DND-41 (cell line): ENCODE measurements at regions not wholly inside any gene's neighbourhood (a gene's known extent, or its start where the extent isn't known, plus 50 kb on each side); places are given as distances from the start of the nearest gene placed in this dataset.

ENCODE experiments used
- ATAC-seq: fragments of 200-7000 bp; cut with Tn5 transposase; 3 replicates; pipeline ENCODE4 v1.9.1; 2021; ENCODE audit warnings: low read depth; ENCODE audit not compliant: insufficient read depth
- DNase-seq: peaks from one replicate; pipeline ENCODE4 v3.0.0-alpha.2; 2020
- H2AFZ ChIP-seq: 2 replicates; pipeline ENCODE4 v1.6.0; 2012; ENCODE audit warnings: low read depth, low read length
- H3K27ac ChIP-seq: 2 replicates; pipeline ENCODE4 v1.5.1; 2012; ENCODE audit warnings: low read length, inconsistent platforms
- H3K27me3 ChIP-seq: fragments of 200-600 bp; sonication (generic); 2 replicates; pipeline ENCODE4 v1.6.0; 2012; ENCODE audit warnings: low read length, mild to moderate bottlenecking, inconsistent platforms; ENCODE audit not compliant: insufficient read depth, poor library complexity
- H3K36me3 ChIP-seq: 2 replicates; pipeline ENCODE4 v1.5.1; 2012; ENCODE audit warnings: low read length, inconsistent platforms; ENCODE audit not compliant: insufficient read depth
- H3K4me1 ChIP-seq: 2 replicates; pipeline ENCODE4 v1.5.1; 2012; ENCODE audit warnings: mild to moderate bottlenecking, low read length; ENCODE audit not compliant: insufficient read depth
- H3K4me2 ChIP-seq: 2 replicates; pipeline ENCODE4 v1.6.0; 2012; ENCODE audit warnings: mild to moderate bottlenecking, moderate library complexity, low read length, inconsistent platforms; ENCODE audit not compliant: insufficient read depth
- H3K4me3 ChIP-seq, 2 experiments: fragments of 200-600 bp in 1 of 2; shearing (Covaris generic) in 1 of 2; 2 replicates each; pipeline ENCODE4 v1.5.1; 2012 to 2016; ENCODE audit warnings: inconsistent platforms in 2 of 2, low read length in 2 of 2, mild to moderate bottlenecking in 2 of 2, low read depth in 1 of 2, moderate library complexity in 1 of 2
- H3K79me2 ChIP-seq: 2 replicates; pipeline ENCODE4 v1.6.0; 2012; ENCODE audit warnings: low read length, inconsistent platforms; ENCODE audit not compliant: insufficient read depth
- H3K9ac ChIP-seq: 2 replicates; pipeline ENCODE4 v1.6.0; 2012; ENCODE audit warnings: low read depth, mild to moderate bottlenecking, inconsistent platforms, low read length, moderate library complexity
- H3K9me3 ChIP-seq: 2 replicates; pipeline ENCODE4 v1.5.1; 2012; ENCODE audit warnings: low read length, moderate library complexity, mild to moderate bottlenecking, inconsistent platforms; ENCODE audit not compliant: insufficient read depth, severe bottlenecking
- H4K20me1 ChIP-seq: 2 replicates; pipeline ENCODE4 v1.6.0; 2012; ENCODE audit warnings: low read length; ENCODE audit not compliant: insufficient read depth
- CTCF ChIP-seq: IDR thresholded peaks from 2 replicates; pipeline ENCODE4 v1.5.1; 2012; ENCODE audit warnings: borderline replicate concordance, low read length, moderate library complexity, mild to moderate bottlenecking; ENCODE audit not compliant: poor library complexity, severe bottlenecking; ENCODE audit errors: extremely low read depth
- EZH2 ChIP-seq: IDR thresholded peaks from 3 replicates; pipeline ENCODE4 v1.6.1; 2012; ENCODE audit warnings: borderline replicate concordance, low read depth, mild to moderate bottlenecking, moderate library complexity, low read length, inconsistent platforms; ENCODE audit not compliant: severe bottlenecking

GRCh38 chr21:43348801-43349261 lies 78.1 kb downstream of the SIK1 start:
- no peaks in the 10 kb centered on the region for H3K27me3 ChIP-seq
- no peak for TF ChIP-seq CTCF
- no peak for TF ChIP-seq EZH2
- no peaks in the 10 kb centered on the region; the same call in 1 of the 2 replicates for H4K20me1 ChIP-seq
- no peaks in the 10 kb centered on the region for H3K9me3 ChIP-seq
- no peak for ATAC-seq
- H2AFZ ChIP-seq: no peak overlapping the region
- no peaks in the 10 kb centered on the region for H3K36me3 ChIP-seq
- H3K9ac ChIP-seq: no peak overlapping the region
- no peaks in the 10 kb centered on the region for H3K79me2 ChIP-seq
- peaks cover 11% of the 10 kb centered on the region for H3K4me1 ChIP-seq
- no peak overlapping the region for H3K27ac ChIP-seq
- no peak overlapping the region for H3K4me2 ChIP-seq
- no peak for DNase-seq
- H3K4me3 ChIP-seq: no peak overlapping the region

DNA sequence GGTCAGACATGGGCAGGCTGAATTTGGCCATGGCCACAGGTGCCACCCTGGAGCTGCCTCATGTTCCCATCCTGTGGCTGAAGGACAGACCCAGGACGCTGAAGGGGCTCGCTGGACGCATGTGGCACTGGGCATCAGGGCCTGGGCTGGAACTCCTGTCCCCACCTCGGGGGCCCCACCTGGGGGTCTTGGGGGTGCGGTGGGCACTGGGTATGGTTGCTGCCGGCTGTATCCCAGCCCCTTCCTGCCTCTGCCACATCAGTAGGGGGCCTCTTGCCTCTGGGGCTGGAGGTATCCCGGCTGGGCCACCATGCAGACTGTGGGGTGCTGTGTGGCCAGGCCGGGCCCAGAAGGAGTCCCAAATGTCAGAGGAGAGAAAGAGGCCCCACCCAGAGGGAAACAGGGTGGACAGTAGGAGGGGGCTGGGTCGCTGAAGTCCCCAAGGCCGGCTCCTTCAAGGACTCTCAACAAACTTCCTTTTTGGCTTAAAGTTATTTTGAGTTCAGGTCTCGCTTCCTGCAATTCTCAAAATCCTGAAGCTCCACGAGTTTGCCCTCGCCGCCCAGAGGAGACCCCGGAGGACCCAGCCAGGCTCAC lies 78.7 kb downstream of the SIK1 start:
- Histone ChIP-seq H3K27me3 (no peaks in the 10 kb centered on the region), H4K20me1 (no peaks in the 10 kb centered on the region; the same call in 1 of the 2 replicates), H3K4me1 (peaks cover 11% of the 10 kb centered on the region), H3K79me2 (no peaks in the 10 kb centered on the region), H3K4me2 (no peak overlapping the region), H3K36me3 (no peaks in the 10 kb centered on the region), H3K4me3 (no peak overlapping the region), H3K9me3 (no peaks in the 10 kb centered on the region), H3K27ac (no peak overlapping the region), H2AFZ (no peak overlapping the region), H3K9ac (no peak overlapping the region)
- TF ChIP-seq CTCF (no peak), EZH2 (no peak)
- ATAC-seq (no peak), DNase-seq (no peak)

DNA sequence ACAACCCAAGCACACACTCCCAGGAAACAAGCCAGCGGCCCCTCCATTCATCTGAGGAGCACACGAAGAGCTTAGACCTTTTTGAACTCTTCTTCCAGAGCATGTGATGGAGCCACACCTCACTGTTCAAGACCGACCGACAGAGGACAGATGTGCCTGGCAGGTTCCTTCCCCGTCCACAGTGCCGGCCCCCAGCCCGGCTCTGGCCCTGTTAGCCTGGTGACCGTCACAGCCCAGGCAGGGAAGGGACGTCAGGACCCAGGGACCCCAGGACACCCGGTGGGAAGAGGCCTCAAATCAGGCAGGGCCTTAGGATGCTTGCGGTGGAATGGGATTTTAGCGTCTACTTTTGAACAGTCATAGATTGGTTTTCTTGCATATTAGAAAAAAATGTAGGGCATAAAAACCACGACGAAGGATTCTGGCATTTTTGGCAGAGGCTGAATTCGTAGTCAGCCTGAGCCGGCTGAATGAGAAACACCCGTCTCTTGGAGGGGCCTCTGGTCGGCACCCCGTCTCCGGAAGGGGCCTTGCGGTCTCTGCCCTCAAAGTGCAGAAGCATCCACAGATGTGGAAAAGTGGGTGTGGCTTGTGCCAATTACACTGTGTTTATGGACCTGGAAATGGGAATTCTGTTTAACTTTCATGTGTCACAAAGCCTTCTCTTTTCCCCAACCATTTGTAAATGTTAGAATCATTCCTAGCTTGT lies 79.3 kb downstream of the SIK1 start:
- Histone ChIP-seq H4K20me1 (no peaks in the 10 kb centered on the region; the same call in 1 of the 2 replicates), H3K9ac (no peak overlapping the region), H3K9me3 (no peaks in the 10 kb centered on the region), H3K27ac (no peak overlapping the region), H3K4me2 (no peak overlapping the region), H3K4me1 (peaks cover 11% of the 10 kb centered on the region), H3K79me2 (no peaks in the 10 kb centered on the region), H3K4me3 (no peak overlapping the region), H2AFZ (no peak overlapping the region), H3K36me3 (no peaks in the 10 kb centered on the region), H3K27me3 (no peaks in the 10 kb centered on the region)
- TF ChIP-seq CTCF (no peak), EZH2 (no peak)
- no peak for DNase-seq
- no peak for ATAC-seq
